CD14-positive monocyte (primary cell): ENCODE measurements at regions not wholly inside any gene's neighbourhood (a gene's known extent, or its start where the extent isn't known, plus 50 kb on each side); places are given as distances from the start of the nearest gene placed in this dataset.

ENCODE experiments used
- DNase-seq, 3 donors: peaks; one replicate each; pipeline ENCODE4 v3.0.0-alpha.2; 2011 to 2022
- H2AFZ ChIP-seq: 2 replicates; pipeline ENCODE4 v1.6.0; 2012; ENCODE audit warnings: mild to moderate bottlenecking, low read depth, low read length, inconsistent platforms; ENCODE audit not compliant: insufficient read depth, poor library complexity, severe bottlenecking
- H3K27ac ChIP-seq, 2 donors: 1 replicate in 1 of 2; 2 replicates in 1 of 2; pipeline ENCODE4 v1.5.1; 2012 to 2013; ENCODE audit warnings: low read length in 2 of 2, control low read depth in 1 of 2, inconsistent platforms in 1 of 2, low read depth in 1 of 2, mild to moderate bottlenecking in 1 of 2
- H3K27me3 ChIP-seq, 2 donors: one replicate each; pipeline versions ENCODE4 v1.6.0 to v1.6.1; 2011 to 2013; ENCODE audit warnings: low read length in 2 of 2; ENCODE audit not compliant: control insufficient read depth in 2 of 2, insufficient read depth in 2 of 2
- H3K36me3 ChIP-seq, 2 donors: replicated peaks in 1 of 2; 1 replicate in 1 of 2; 2 replicates in 1 of 2; pipeline versions ENCODE4 v1.5.1 to v1.6.1; 2012 to 2013; ENCODE audit warnings: low read length in 2 of 2, control low read depth in 1 of 2, inconsistent platforms in 1 of 2, mild to moderate bottlenecking in 1 of 2; ENCODE audit not compliant: insufficient read depth in 2 of 2, control insufficient read depth in 1 of 2
- H3K4me1 ChIP-seq, 2 donors: 1 replicate in 1 of 2; 2 replicates in 1 of 2; pipeline versions ENCODE4 v1.5.1 to v1.6.1; 2012 to 2013; ENCODE audit warnings: low read length in 2 of 2, control low read depth in 1 of 2, inconsistent platforms in 1 of 2, mild to moderate bottlenecking in 1 of 2, moderate library complexity in 1 of 2; ENCODE audit not compliant: insufficient read depth in 2 of 2, control insufficient read depth in 1 of 2
- H3K4me2 ChIP-seq: replicated peaks from 2 replicates; pipeline ENCODE3; 2012; ENCODE audit warnings: low read length, moderate library complexity, mild to moderate bottlenecking; ENCODE audit not compliant: poor library complexity, severe bottlenecking; ENCODE audit errors: extremely low read depth
- H3K4me3 ChIP-seq, 3 experiments: fragments of 200-600 bp in 1 of 3; sonication (generic) in 1 of 3; replicated peaks in 1 of 3; 1 replicate in 2 of 3; 2 replicates in 1 of 3; pipeline ENCODE4 v1.5.1; 2011 to 2013; ENCODE audit warnings: low read length in 3 of 3, mild to moderate bottlenecking in 3 of 3, control low read depth in 2 of 3, low read depth in 2 of 3, inconsistent platforms in 1 of 3, moderate library complexity in 1 of 3
- H3K79me2 ChIP-seq: 2 replicates; pipeline ENCODE4 v1.6.0; 2012; ENCODE audit warnings: mild to moderate bottlenecking, control low read depth, inconsistent platforms, low read length, moderate library complexity; ENCODE audit not compliant: insufficient read depth
- H3K9ac ChIP-seq: 2 replicates; pipeline ENCODE4 v1.6.0; 2017; ENCODE audit warnings: low read length, mild to moderate bottlenecking; ENCODE audit not compliant: insufficient read depth, poor library complexity, severe bottlenecking
- H3K9me3 ChIP-seq, 2 donors: replicated peaks in 1 of 2; 1 replicate in 1 of 2; 2 replicates in 1 of 2; pipeline versions ENCODE4 v1.5.1 to v1.6.1; 2012 to 2013; ENCODE audit warnings: low read length in 2 of 2, control low read depth in 1 of 2; ENCODE audit not compliant: control insufficient read depth in 1 of 2, insufficient read depth in 1 of 2
- H4K20me1 ChIP-seq: 2 replicates; pipeline ENCODE4 v1.6.0; 2012; ENCODE audit warnings: mild to moderate bottlenecking, low read length, control low read depth, moderate library complexity; ENCODE audit not compliant: insufficient read depth
- H3K27ac Mint-ChIP-seq, 7 donors: one replicate each; pipeline ENCODE4 v1.8.0; 2020; ENCODE audit warnings: mild to moderate bottlenecking in 7 of 7, mixed read lengths in 7 of 7, moderate library complexity in 6 of 7, inconsistent platforms in 2 of 7
- H3K27me3 Mint-ChIP-seq, 3 donors: one replicate each; pipeline ENCODE4 v1.8.0; 2021 to 2022; ENCODE audit warnings: low read depth in 3 of 3, mild to moderate bottlenecking in 3 of 3, mixed read lengths in 3 of 3, moderate library complexity in 3 of 3, inconsistent platforms in 1 of 3
- H3K36me3 Mint-ChIP-seq, 2 donors: one replicate each; pipeline ENCODE4 v1.8.0; 2020; ENCODE audit warnings: mixed read lengths in 2 of 2, inconsistent platforms in 1 of 2, mild to moderate bottlenecking in 1 of 2
- H3K4me1 Mint-ChIP-seq: one replicate; pipeline ENCODE4 v1.8.0; 2020; ENCODE audit warnings: mild to moderate bottlenecking, mixed read lengths
- H3K4me3 Mint-ChIP-seq, 2 donors: one replicate each; pipeline ENCODE4 v1.8.0; 2020; ENCODE audit warnings: mild to moderate bottlenecking in 2 of 2, mixed read lengths in 2 of 2, moderate library complexity in 1 of 2
- H3K9me3 Mint-ChIP-seq, 7 donors: one replicate each; pipeline ENCODE4 v1.8.0; 2020 to 2022; ENCODE audit warnings: mixed read lengths in 7 of 7, mild to moderate bottlenecking in 6 of 7, moderate library complexity in 6 of 7, inconsistent platforms in 2 of 7
- WGBS: methylation state at CpG from one replicate; pipeline ENCODE4 v1.1.5; 2013; ENCODE audit warnings: missing lambda C conversion rate; ENCODE audit not compliant: insufficient coverage; 5-methylcytosine and 5-hydroxymethylcytosine counted together
- intact Hi-C, 2 donors: fragments of 100-400 bp; cut with micrococcal nuclease; formaldehyde crosslinking; loops; one replicate each; pipeline versions ENCODE4 v1.15.0 to v1.15.1; 2023
- TF ChIP-seq, protein P1 (sequence below): fragments of 200-600 bp; IDR thresholded peaks from one replicate; pipeline ENCODE4 v1.8.0; 2022; ENCODE audit warnings: antibody characterized with exemption, mild to moderate bottlenecking

- H3K27ac ChIP-seq, result no peak overlapping the region
- H3K4me2 ChIP-seq, result no peak overlapping the region
- no peak overlapping the region for H3K27ac Mint-ChIP-seq
- H3K36me3 ChIP-seq, result no peaks in the 10 kb centered on the region
- no peaks in the 10 kb centered on the region for H3K79me2 ChIP-seq
- no peaks in the 10 kb centered on the region for H3K27me3 ChIP-seq
- no peak overlapping the region for H3K4me3 ChIP-seq
- H2AFZ ChIP-seq, result no peak overlapping the region
- TF ChIP-seq, protein P1, sequence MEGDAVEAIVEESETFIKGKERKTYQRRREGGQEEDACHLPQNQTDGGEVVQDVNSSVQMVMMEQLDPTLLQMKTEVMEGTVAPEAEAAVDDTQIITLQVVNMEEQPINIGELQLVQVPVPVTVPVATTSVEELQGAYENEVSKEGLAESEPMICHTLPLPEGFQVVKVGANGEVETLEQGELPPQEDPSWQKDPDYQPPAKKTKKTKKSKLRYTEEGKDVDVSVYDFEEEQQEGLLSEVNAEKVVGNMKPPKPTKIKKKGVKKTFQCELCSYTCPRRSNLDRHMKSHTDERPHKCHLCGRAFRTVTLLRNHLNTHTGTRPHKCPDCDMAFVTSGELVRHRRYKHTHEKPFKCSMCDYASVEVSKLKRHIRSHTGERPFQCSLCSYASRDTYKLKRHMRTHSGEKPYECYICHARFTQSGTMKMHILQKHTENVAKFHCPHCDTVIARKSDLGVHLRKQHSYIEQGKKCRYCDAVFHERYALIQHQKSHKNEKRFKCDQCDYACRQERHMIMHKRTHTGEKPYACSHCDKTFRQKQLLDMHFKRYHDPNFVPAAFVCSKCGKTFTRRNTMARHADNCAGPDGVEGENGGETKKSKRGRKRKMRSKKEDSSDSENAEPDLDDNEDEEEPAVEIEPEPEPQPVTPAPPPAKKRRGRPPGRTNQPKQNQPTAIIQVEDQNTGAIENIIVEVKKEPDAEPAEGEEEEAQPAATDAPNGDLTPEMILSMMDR, result no peak
- H4K20me1 ChIP-seq, result no peaks in the 10 kb centered on the region
- H3K9me3 Mint-ChIP-seq, result peaks cover 0 to 3% (median 0%) of the 10 kb centered on the region in 7 donors
- intact Hi-C loops, result no loop called here
- no peak for DNase-seq
- peaks cover 2 to 3% (median 2%) of the 10 kb centered on the region in 3 donors for H3K27me3 Mint-ChIP-seq
- H3K9ac ChIP-seq, result no peak overlapping the region
- H3K9me3 ChIP-seq, result no peaks in the 10 kb centered on the region
- H3K36me3 Mint-ChIP-seq, result no peaks in the 10 kb centered on the region
- H3K4me1 Mint-ChIP-seq, result no peaks in the 10 kb centered on the region
- WGBS, result 100% methylated on average over 1 of the region's 3 CpGs
- H3K4me3 Mint-ChIP-seq, result no peak overlapping the region
- no peaks in the 10 kb centered on the region for H3K4me1 ChIP-seq
Observed at GRCh38 chr2:176743671-176744070, 468.9 kb upstream of the HNRNPA3 start.

- no peaks in the 10 kb centered on the region for H3K27me3 ChIP-seq
- H3K4me1 ChIP-seq, result no peaks in the 10 kb centered on the region
- TF ChIP-seq, protein P1, result no peak
- Mint-ChIP-seq H3K9me3 (peaks cover 0 to 2% (median 0%) of the 10 kb centered on the region in 7 donors), H3K4me1 (no peaks in the 10 kb centered on the region), H3K36me3 (no peaks in the 10 kb centered on the region), H3K4me3 (no peak overlapping the region), H3K27me3 (peaks cover 2 to 3% (median 2%) of the 10 kb centered on the region in 3 donors), H3K27ac (no peak overlapping the region)
- WGBS, result no CpG with 5 or more reads among the region's 4 CpGs
- H3K9me3 ChIP-seq, result no peaks in the 10 kb centered on the region
- H3K27ac ChIP-seq, result no peak overlapping the region
- no peak for DNase-seq
- intact Hi-C loops, result no loop called here
- H3K36me3 ChIP-seq, result no peaks in the 10 kb centered on the region
- H2AFZ ChIP-seq, result no peak overlapping the region
- H3K4me3 ChIP-seq, result no peak overlapping the region
- H3K9ac ChIP-seq, result no peak overlapping the region
- H3K4me2 ChIP-seq, result no peak overlapping the region
- H3K79me2 ChIP-seq, result no peaks in the 10 kb centered on the region
- no peaks in the 10 kb centered on the region for H4K20me1 ChIP-seq
Observed at GRCh38 chr2:176744146-176744545, 468.4 kb upstream of the HNRNPA3 start.
